Endothelial cell (in vitro differentiated cells): ENCODE measurements at regions not wholly inside any gene's neighbourhood (a gene's known extent, or its start where the extent isn't known, plus 50 kb on each side); places are given as distances from the start of the nearest gene placed in this dataset.

Experiments
- DNase-seq: peaks from one replicate; pipeline ENCODE4 v3.0.0; 2021; ENCODE audit warnings: low spot score
- H3K27ac Mint-ChIP-seq: one replicate; pipeline ENCODE4 v1.8.0; 2021; ENCODE audit warnings: mixed read lengths, inconsistent platforms; ENCODE audit not compliant: unreplicated experiment
- H3K27me3 Mint-ChIP-seq: one replicate; pipeline ENCODE4 v1.8.0; 2021; ENCODE audit warnings: mild to moderate bottlenecking, moderate library complexity, mixed read lengths, inconsistent platforms; ENCODE audit not compliant: unreplicated experiment
- H3K36me3 Mint-ChIP-seq: one replicate; pipeline ENCODE4 v1.8.0; 2021; ENCODE audit warnings: mild to moderate bottlenecking, low read depth, mixed read lengths, inconsistent platforms; ENCODE audit not compliant: unreplicated experiment
- H3K4me1 Mint-ChIP-seq: one replicate; pipeline ENCODE4 v1.8.0; 2021; ENCODE audit warnings: mild to moderate bottlenecking, mixed read lengths, inconsistent platforms; ENCODE audit not compliant: unreplicated experiment
- H3K4me3 Mint-ChIP-seq: one replicate; pipeline ENCODE4 v1.8.0; 2021; ENCODE audit warnings: mild to moderate bottlenecking, mixed read lengths, inconsistent platforms; ENCODE audit not compliant: unreplicated experiment
- H3K9me3 Mint-ChIP-seq: one replicate; pipeline ENCODE4 v1.8.0; 2021; ENCODE audit warnings: mixed read lengths, inconsistent platforms; ENCODE audit not compliant: unreplicated experiment
- TF ChIP-seq, protein P1 (sequence below): fragments of 200-600 bp; sonication (generic); IDR thresholded peaks from one replicate; pipeline ENCODE4 v1.5.0; 2021; ENCODE audit warnings: antibody characterized with exemption; ENCODE audit not compliant: unreplicated experiment

DNA sequence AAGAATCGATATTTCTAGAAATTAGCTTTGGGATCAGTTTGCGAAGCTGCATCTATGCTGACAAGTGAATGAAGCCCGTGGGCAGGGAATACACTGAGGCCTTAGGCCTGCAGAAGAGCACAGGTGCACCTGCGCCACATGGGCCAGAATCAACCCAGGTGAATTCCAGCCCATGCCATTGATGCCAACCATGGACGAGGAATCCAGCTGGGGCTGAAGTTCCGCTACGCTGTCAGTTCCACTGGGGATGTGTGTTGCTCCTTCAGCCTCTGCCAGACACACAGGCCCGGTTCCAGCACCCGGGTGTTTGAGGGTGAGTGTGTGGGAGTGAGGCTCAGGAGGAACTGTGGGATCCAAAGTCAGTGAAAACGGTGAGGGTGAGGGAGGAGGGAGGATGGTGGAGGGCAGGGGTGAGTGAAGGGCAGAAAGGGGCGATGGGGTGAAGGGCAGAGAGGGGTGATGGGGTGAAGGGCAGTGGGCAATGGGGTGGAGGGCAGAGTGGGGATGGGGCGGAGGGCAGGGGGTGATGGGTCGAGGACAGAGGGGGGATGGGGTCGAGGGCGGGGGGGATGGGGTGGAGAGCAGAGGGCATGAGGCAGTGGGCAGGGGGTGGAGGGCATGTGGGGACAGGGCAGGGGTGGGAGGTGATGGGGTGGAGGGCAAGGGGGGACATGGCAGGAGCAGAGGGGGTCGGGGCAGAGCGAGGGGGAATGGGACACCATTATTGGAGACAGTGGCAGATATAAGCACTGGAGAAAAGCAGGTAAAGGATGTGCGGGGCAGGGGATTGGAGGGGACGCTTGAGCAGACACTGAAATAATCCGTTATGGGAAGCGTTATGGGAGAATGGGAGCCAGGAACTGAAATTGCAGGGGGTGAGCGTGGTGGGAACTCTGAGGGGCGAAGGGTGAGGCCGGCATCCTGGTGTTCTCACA is 931.6 kb downstream of the BRD1 start:
- H3K4me1 Mint-ChIP-seq = no peaks in the 10 kb centered on the region
- no peak overlapping the region for H3K27ac Mint-ChIP-seq
- no peak overlapping the region for H3K4me3 Mint-ChIP-seq
- no peaks in the 10 kb centered on the region for H3K36me3 Mint-ChIP-seq
- TF ChIP-seq, protein P1, sequence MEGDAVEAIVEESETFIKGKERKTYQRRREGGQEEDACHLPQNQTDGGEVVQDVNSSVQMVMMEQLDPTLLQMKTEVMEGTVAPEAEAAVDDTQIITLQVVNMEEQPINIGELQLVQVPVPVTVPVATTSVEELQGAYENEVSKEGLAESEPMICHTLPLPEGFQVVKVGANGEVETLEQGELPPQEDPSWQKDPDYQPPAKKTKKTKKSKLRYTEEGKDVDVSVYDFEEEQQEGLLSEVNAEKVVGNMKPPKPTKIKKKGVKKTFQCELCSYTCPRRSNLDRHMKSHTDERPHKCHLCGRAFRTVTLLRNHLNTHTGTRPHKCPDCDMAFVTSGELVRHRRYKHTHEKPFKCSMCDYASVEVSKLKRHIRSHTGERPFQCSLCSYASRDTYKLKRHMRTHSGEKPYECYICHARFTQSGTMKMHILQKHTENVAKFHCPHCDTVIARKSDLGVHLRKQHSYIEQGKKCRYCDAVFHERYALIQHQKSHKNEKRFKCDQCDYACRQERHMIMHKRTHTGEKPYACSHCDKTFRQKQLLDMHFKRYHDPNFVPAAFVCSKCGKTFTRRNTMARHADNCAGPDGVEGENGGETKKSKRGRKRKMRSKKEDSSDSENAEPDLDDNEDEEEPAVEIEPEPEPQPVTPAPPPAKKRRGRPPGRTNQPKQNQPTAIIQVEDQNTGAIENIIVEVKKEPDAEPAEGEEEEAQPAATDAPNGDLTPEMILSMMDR = no peak
- H3K27me3 Mint-ChIP-seq = peaks cover 9% of the 10 kb centered on the region
- DNase-seq = no peak
- no peaks in the 10 kb centered on the region for H3K9me3 Mint-ChIP-seq

DNA sequence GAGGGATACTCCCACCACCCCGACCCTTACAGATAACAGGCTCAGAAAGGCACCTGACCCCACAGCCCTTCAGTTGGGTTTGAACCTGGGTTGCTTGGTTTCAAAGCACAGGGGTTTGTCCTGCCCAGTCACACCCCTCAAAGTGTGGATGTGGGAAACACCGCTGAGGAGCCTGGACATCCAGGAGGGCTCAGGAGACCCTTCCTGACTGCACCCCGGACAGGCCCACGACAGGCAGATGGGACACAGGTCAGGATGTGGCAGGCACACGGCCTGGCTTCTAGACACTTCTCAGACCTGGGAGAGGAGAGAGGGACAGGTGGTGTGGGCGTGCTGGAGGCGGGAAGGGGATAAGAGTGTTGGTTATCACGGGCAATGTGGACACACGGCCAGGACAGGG is 932.3 kb downstream of the BRD1 start:
- H3K27me3 Mint-ChIP-seq = peaks cover 12% of the 10 kb centered on the region
- DNase-seq = no peak
- TF ChIP-seq, protein P1 = no peak
- H3K9me3 Mint-ChIP-seq = no peaks in the 10 kb centered on the region
- no peak overlapping the region for H3K4me3 Mint-ChIP-seq
- H3K4me1 Mint-ChIP-seq = no peaks in the 10 kb centered on the region
- H3K27ac Mint-ChIP-seq = no peak overlapping the region
- no peaks in the 10 kb centered on the region for H3K36me3 Mint-ChIP-seq

DNA sequence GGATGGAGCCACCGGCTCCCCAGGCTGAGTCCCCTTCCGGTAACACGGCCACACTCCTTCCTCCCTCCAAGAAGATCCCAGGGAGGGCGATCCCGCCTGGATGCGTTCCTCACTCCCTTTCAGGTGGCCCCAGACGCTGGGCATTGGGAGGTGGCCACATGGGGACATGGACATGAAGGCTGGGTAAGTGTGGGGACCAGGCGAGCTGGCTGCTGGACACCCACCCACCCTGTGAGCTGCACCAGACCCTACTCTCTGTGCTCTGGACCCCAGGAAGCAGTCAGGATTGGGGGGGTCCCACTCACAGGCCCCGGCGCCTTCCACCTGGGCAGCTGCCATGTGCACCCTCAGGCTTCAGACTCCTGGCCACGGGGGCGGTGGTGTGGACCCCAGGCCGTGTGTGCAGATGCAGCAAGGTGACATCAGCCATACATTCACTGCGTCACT is 932.8 kb downstream of the BRD1 start:
- Mint-ChIP-seq H3K4me3 (no peak overlapping the region), H3K27ac (no peak overlapping the region), H3K27me3 (peaks cover 14% of the 10 kb centered on the region), H3K4me1 (no peaks in the 10 kb centered on the region), H3K9me3 (no peaks in the 10 kb centered on the region), H3K36me3 (no peaks in the 10 kb centered on the region)
- DNase-seq = no peak
- TF ChIP-seq, protein P1 = no peak

DNA sequence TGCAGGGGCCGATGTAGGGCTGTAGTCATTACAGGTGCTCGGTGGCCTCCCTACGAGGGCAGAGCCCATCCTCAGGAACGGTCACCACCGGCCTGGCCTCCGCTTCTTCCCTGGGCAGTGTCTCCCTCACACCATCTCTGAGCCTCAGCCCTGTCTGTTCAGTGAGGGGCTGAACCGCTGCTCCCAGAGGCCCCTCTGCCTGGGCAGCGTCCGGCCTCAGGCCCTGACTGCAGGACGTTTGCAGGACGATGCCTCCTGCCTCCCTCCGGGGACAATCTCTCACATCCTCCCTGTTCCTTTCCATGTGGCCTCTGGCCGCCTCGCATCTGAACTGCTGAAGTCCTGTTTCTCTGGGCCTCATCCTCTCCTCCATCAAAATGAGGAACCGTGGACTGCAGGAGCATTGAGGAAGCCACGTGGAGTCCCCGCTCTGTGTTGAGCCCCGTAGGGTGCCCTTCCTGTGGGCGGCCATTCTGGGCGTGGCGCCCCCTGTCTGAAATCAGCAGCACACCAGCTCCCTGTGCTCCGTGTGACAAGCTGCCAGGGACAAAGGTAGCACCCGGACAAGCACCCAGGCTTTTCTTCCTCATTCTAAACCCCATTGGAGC is 933.5 kb downstream of the BRD1 start:
- Mint-ChIP-seq H3K4me3 (no peak overlapping the region), H3K27ac (no peak overlapping the region), H3K9me3 (no peaks in the 10 kb centered on the region), H3K27me3 (peaks cover 18% of the 10 kb centered on the region), H3K36me3 (no peaks in the 10 kb centered on the region), H3K4me1 (no peaks in the 10 kb centered on the region)
- TF ChIP-seq, protein P1 = peak; percentile 27
- DNase-seq = peak; percentile 34
